ENCODE measurements at regions not wholly inside any gene's neighbourhood (a gene's known extent, or its start where the extent isn't known, plus 50 kb on each side); places are given as distances from the start of the nearest gene placed in this dataset.

GRCh38 chr20:54772893-54773642 lies 297.7 kb downstream of the DOK5 start:
- Histone ChIP-seq H3K9ac (ENCODE audit: extremely low read depth, insufficient read length, low read length) (no peak overlapping the region), H3K14ac (ENCODE audit: insufficient read depth, low read length) (no peak overlapping the region), H3K23me2 (ENCODE audit: insufficient read length, low read depth, low read length, poor library complexity, severe bottlenecking) (no peaks in the 10 kb centered on the region), H4K91ac (ENCODE audit: insufficient read length, low read depth, low read length) (no peak overlapping the region), H3K79me1 (ENCODE audit: insufficient read depth, low read depth, low read length, poor library complexity, severe bottlenecking) (no peaks in the 10 kb centered on the region), H2BK5ac (ENCODE audit: insufficient read length, low read length) (no peak overlapping the region), H3K4ac (ENCODE audit: low read depth, low read length) (no peak overlapping the region), H2BK120ac (ENCODE audit: low read depth, low read length, poor library complexity, severe bottlenecking) (no peak overlapping the region), H2BK12ac (ENCODE audit: insufficient read length, low read depth, low read length) (no peak overlapping the region), H3K4me2 (ENCODE audit: insufficient read depth, insufficient read length, low read length) (no peak overlapping the region), H2BK15ac (ENCODE audit: low read depth, low read length) (no peak overlapping the region), H3K56ac (ENCODE audit: insufficient read length, low read depth, low read length) (no peak overlapping the region), H2BK20ac (ENCODE audit: low read depth, low read length, poor library complexity, severe bottlenecking) (no peak overlapping the region), H3K18ac (ENCODE audit: insufficient read length, low read depth, low read length) (no peak overlapping the region), H3K4me1 (ENCODE audit: insufficient read depth, low read length) (no peaks in the 10 kb centered on the region), H4K8ac (replicated peaks; ENCODE audit: insufficient read length, low read depth, low read length) (no peak overlapping the region), H3K9me3 (ENCODE audit: control insufficient read depth, low read depth, low read length) (no peaks in the 10 kb centered on the region), H2AK5ac (ENCODE audit: insufficient read length, low read length) (no peak overlapping the region), H3T11ph (ENCODE audit: low read length) (no peak overlapping the region), H4K20me1 (ENCODE audit: control insufficient read depth, insufficient read depth, insufficient read length) (no peaks in the 10 kb centered on the region), H3K23ac (ENCODE audit: insufficient read length, low read depth, low read length) (no peak overlapping the region), H4K5ac (ENCODE audit: insufficient read length, low read depth, low read length) (no peak overlapping the region), H3K27ac (ENCODE audit: insufficient read length, low read depth, low read length) (no peak overlapping the region), H3K79me2 (ENCODE audit: insufficient read depth, low read length) (no peaks in the 10 kb centered on the region), H3K27me3 (ENCODE audit: insufficient read depth, low read length) (no peaks in the 10 kb centered on the region), H2AFZ (ENCODE audit: low read length) (no peak overlapping the region)
- H3K4me3 Mint-ChIP-seq: no peak overlapping the region
- H3K9me3 Mint-ChIP-seq: peaks cover 0 to 3% of the 10 kb centered on the region in 2 experiments; a peak in 2 of 5 replicates
- H3K27me3 Mint-ChIP-seq (ENCODE audit: low read depth): no peaks in the 10 kb centered on the region; the same call in 1 of the 2 replicates
- WGBS (ENCODE audit: extremely low coverage, insufficient read length, low lambda C conversion rate): no CpG with 5 or more reads among the region's 4 CpGs
- TF ChIP-seq CTCF (conservative IDR thresholded peaks at IDR 0.05): no peak
- H3K36me3 Mint-ChIP-seq (ENCODE audit: insufficient read depth in 1 of 3, low read depth in 3 of 3): peaks cover 0 to 3% (median 0%) of the 10 kb centered on the region in 3 experiments; a peak in 1 of 7 replicates
- no peak overlapping the region for H3K27ac Mint-ChIP-seq
- no peak for DNase-seq
- H3K4me1 Mint-ChIP-seq: 0 out of 4 replicates have a peak, but pooled peaks cover 0 to 3% of the 10 kb centered on the region in 2 experiments

Measured in H9 (cell line).